ENCODE measurements at regions not wholly inside any gene's neighbourhood (a gene's known extent, or its start where the extent isn't known, plus 50 kb on each side); places are given as distances from the start of the nearest gene placed in this dataset.

DNA sequence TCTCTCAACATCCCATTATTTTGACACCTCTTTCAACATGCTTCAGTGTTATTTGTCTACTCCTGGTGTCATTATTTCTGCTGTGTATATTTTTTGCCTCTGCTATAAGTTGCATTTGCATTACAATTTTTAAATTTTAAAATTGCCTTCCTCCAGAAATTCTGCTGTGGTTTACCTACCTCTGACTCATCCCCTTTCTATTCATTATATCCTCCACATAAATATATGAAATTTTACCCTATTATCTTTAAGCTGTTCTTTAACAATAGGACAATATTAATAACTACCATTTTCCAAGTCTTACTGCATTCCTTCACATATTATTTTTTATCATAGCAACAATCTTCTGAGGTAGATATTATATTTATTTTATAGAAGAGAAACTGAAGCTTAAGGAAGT is 178.1 kb upstream of the NRIP1 start:
- no peaks in the 10 kb centered on the region for H3K36me3 ChIP-seq (ENCODE audit: insufficient read depth, low read length)
- H3K9me3 ChIP-seq (ENCODE audit: low read depth, low read length), result no peaks in the 10 kb centered on the region
- no peak overlapping the region for H3K27ac ChIP-seq
- DNase-seq (ENCODE audit: low read depth, low spot score), result no peak
- H3K4me3 ChIP-seq, result no peak overlapping the region
- H3K9ac ChIP-seq (ENCODE audit: insufficient read length), result no peak overlapping the region
- TF ChIP-seq EZH2 (IDR thresholded peaks at IDR 0.05) (no peak), POLR2AphosphoS5 (IDR thresholded peaks at IDR 0.05; ENCODE audit: borderline replicate concordance, low read depth, low read length) (no peak), FOXP2 (optimal IDR thresholded peaks at IDR 0.05; ENCODE audit: control extremely low read depth, extremely low read length, insufficient read depth) (no peak)

DNA sequence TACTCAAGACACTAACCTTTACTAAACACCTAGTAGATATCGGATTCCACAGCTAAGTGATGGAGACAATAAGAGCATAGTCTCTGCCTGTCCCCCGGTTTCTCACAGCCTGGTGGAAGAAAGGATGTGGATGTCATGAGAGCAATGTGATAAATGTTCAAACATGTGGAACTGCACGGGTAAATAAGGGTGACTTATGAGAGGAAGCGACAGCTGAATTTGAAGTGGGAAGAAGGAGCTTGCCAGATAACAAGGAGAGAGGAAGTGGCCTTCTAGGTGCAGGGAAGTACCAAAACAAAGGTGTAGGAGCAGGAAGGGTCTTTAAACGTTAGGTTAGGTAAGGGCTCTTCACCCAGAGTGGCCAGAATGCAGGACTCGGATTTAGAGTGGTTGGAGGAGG is 178.6 kb upstream of the NRIP1 start:
- Histone ChIP-seq H3K9ac (ENCODE audit: insufficient read length) (no peak overlapping the region), H3K27ac (no peak overlapping the region), H3K9me3 (ENCODE audit: low read depth, low read length) (no peaks in the 10 kb centered on the region), H3K4me3 (no peak overlapping the region), H3K36me3 (ENCODE audit: insufficient read depth, low read length) (no peaks in the 10 kb centered on the region)
- no peak for TF ChIP-seq FOXP2 (optimal IDR thresholded peaks at IDR 0.05; ENCODE audit: control extremely low read depth, extremely low read length, insufficient read depth)
- no peak for TF ChIP-seq EZH2 (IDR thresholded peaks at IDR 0.05)
- no peak for TF ChIP-seq POLR2AphosphoS5 (IDR thresholded peaks at IDR 0.05; ENCODE audit: borderline replicate concordance, low read depth, low read length)
- no peak for DNase-seq (ENCODE audit: low read depth, low spot score)

DNA sequence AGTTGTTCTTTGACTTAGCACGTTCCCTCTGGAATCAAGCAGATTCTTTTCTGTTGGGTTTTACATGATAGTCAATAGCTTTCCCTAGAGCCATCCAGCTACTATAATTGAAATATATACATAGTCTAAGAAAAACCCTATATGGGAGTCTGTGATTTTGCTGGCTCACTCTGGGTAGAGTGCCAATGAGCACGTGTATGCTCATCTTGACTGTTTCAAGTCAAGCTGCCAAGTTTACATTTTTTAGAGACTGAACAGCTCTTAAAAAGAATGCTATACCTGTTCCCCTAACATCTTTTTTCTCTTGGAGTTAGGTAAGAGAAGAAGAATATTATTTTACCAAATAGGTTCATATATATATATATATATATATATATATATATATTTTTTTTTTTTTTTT is 182.8 kb upstream of the NRIP1 start:
- Histone ChIP-seq H3K36me3 (ENCODE audit: insufficient read depth, low read length) (no peaks in the 10 kb centered on the region), H3K9me3 (ENCODE audit: low read depth, low read length) (no peaks in the 10 kb centered on the region), H3K27ac (no peak overlapping the region), H3K9ac (ENCODE audit: insufficient read length) (no peak overlapping the region), H3K4me3 (no peak overlapping the region)
- no peak for TF ChIP-seq FOXP2 (optimal IDR thresholded peaks at IDR 0.05; ENCODE audit: control extremely low read depth, extremely low read length, insufficient read depth)
- no peak for TF ChIP-seq EZH2 (IDR thresholded peaks at IDR 0.05)
- TF ChIP-seq POLR2AphosphoS5 (IDR thresholded peaks at IDR 0.05; ENCODE audit: borderline replicate concordance, low read depth, low read length), result no peak
- DNase-seq (ENCODE audit: low read depth, low spot score), result no peak

DNA sequence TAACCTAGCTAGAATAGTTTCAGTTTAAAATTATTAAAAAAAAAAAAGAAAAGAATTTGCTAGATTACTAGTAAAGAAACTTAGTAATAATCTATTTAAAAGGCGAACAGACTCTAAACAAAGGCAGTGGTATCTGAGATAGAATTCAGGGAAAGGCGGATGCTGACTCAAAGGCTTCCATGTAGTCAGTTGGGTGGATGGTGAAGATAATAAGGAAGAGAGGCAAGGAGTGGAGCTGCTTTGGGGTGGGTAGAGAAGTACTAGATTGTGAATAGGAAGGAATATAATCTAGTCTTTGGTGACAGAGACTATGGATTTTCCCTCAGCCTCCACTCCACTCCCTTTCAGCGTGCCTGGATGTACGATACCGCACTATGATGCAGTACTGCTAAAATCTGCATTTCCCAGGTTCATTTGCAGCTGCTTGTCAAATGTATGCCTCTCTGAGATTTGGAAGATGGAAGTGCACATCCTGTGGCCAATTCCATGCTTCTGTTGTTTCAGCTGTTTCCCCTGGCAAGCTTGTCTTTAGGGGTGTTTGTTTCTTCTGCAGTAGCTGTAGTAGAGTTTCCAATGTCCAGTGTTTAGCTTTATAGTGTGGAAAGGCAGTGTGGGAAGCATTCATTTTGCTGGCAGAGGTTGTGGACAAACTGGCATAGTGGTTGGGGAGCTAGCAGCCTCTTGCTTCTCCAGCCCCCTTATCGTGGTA is 184.6 kb upstream of the NRIP1 start:
- no peak for TF ChIP-seq FOXP2 (optimal IDR thresholded peaks at IDR 0.05; ENCODE audit: control extremely low read depth, extremely low read length, insufficient read depth)
- TF ChIP-seq POLR2AphosphoS5 (IDR thresholded peaks at IDR 0.05; ENCODE audit: borderline replicate concordance, low read depth, low read length), result no peak
- no peak for TF ChIP-seq EZH2 (IDR thresholded peaks at IDR 0.05)
- H3K36me3 ChIP-seq (ENCODE audit: insufficient read depth, low read length), result no peaks in the 10 kb centered on the region
- H3K9ac ChIP-seq (ENCODE audit: insufficient read length), result no peak overlapping the region

DNA sequence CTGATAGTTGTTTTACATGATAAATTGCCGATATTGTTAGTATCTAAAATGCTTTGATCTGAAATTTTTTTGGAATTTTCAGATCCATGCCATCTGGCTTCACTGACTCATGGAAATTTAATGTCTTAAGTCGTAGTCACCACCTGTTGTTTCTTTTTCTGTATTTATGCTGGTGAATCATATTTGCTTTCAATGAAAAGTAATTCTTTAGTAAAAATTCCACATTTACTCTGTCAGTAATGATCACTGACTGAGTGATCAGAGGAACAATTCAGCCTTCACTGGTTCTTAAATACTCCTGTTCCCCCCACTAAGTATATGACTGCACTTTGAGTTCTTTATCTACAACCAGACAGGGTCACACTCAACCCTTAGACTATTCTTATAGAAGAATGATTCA is 185.6 kb upstream of the NRIP1 start:
- Histone ChIP-seq H3K36me3 (ENCODE audit: insufficient read depth, low read length) (no peaks in the 10 kb centered on the region), H3K9me3 (ENCODE audit: low read depth, low read length) (no peaks in the 10 kb centered on the region), H3K4me3 (no peak overlapping the region), H3K9ac (ENCODE audit: insufficient read length) (no peak overlapping the region), H3K27ac (no peak overlapping the region)
- DNase-seq (ENCODE audit: low read depth, low spot score), result no peak
- no peak for TF ChIP-seq EZH2 (IDR thresholded peaks at IDR 0.05)
- no peak for TF ChIP-seq FOXP2 (optimal IDR thresholded peaks at IDR 0.05; ENCODE audit: control extremely low read depth, extremely low read length, insufficient read depth)
- no peak for TF ChIP-seq POLR2AphosphoS5 (IDR thresholded peaks at IDR 0.05; ENCODE audit: borderline replicate concordance, low read depth, low read length)

More for the DNA sequence above, 184.6 kb upstream of the NRIP1 start:
- H3K4me3 ChIP-seq, result no peak overlapping the region
- no peak for DNase-seq (ENCODE audit: low read depth, low spot score)
- H3K9me3 ChIP-seq (ENCODE audit: low read depth, low read length), result no peaks in the 10 kb centered on the region
- no peak overlapping the region for H3K27ac ChIP-seq

DNA sequence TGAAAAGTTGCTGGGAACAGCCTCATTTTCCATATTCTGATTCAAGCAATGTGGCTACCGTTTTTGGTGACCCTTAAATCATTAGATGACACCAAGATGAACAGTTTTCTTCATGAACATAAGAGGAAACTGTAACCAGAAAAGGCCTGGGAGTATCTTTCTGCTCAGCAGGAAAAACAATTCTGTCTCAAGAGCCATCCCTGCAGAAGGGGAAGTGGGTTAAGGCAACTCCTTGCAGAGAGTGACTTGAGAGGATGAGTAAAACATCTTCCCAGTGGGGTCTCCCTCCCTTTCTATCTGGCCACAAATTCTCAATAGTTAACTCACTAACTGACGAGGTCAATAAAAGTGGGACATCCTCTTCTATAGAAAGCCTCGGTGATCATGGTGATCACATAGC is 187.6 kb upstream of the NRIP1 start:
- Histone ChIP-seq H3K36me3 (ENCODE audit: insufficient read depth, low read length) (no peaks in the 10 kb centered on the region), H3K27ac (no peak overlapping the region), H3K9me3 (ENCODE audit: low read depth, low read length) (no peaks in the 10 kb centered on the region), H3K4me3 (no peak overlapping the region), H3K9ac (ENCODE audit: insufficient read length) (no peak overlapping the region)
- DNase-seq (ENCODE audit: low read depth, low spot score), result no peak
- TF ChIP-seq EZH2 (IDR thresholded peaks at IDR 0.05) (no peak), POLR2AphosphoS5 (IDR thresholded peaks at IDR 0.05; ENCODE audit: borderline replicate concordance, low read depth, low read length) (no peak), FOXP2 (optimal IDR thresholded peaks at IDR 0.05; ENCODE audit: control extremely low read depth, extremely low read length, insufficient read depth) (no peak)

DNA sequence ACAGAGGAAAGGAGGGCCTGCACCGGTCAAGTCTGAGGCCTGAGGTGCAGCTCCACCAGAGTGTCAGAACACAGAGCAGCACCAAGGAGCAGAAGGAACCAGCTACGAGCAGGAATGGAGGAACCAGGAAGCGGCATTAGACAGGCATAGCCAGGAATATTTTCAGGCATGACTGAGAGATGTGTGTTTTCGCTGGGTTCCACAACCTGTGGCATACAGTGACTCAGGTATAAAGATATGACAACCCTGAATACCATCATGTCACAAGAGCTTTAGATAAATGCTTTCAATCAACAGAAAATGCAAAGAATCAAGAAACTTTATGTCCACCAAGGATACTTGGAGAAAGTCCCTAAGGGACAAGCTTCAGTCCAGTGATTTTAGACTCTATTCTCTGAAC is 189.3 kb upstream of the NRIP1 start:
- Histone ChIP-seq H3K36me3 (ENCODE audit: insufficient read depth, low read length) (no peaks in the 10 kb centered on the region), H3K9me3 (ENCODE audit: low read depth, low read length) (no peaks in the 10 kb centered on the region), H3K27ac (no peak overlapping the region), H3K9ac (ENCODE audit: insufficient read length) (no peak overlapping the region), H3K4me3 (no peak overlapping the region)
- DNase-seq (ENCODE audit: low read depth, low spot score), result no peak
- TF ChIP-seq FOXP2 (optimal IDR thresholded peaks at IDR 0.05; ENCODE audit: control extremely low read depth, extremely low read length, insufficient read depth) (no peak), EZH2 (IDR thresholded peaks at IDR 0.05) (no peak), POLR2AphosphoS5 (IDR thresholded peaks at IDR 0.05; ENCODE audit: borderline replicate concordance, low read depth, low read length) (no peak)

DNA sequence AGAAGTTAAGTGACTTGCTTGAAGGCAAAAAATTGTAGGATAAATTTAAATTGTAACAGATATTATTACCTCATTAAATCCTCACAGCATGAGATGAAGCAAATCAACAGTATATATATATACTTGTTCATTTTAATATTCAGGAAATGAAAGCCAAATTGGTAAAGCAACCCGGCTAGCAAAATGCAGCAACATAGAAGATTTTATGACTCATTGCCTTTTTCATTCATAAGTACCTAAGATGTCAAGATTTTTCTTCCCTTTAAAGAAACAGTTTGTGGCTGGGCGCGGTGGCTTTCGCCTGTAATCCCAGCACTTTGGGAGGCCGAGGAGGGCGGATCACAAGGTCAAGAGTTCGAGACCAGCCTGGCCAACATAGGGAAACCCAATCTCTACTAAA is 190.5 kb upstream of the NRIP1 start:
- H3K27ac ChIP-seq, result no peak overlapping the region
- H3K36me3 ChIP-seq (ENCODE audit: insufficient read depth, low read length), result no peaks in the 10 kb centered on the region
- no peak overlapping the region for H3K4me3 ChIP-seq
- DNase-seq (ENCODE audit: low read depth, low spot score), result peak; percentile 39
- no peaks in the 10 kb centered on the region for H3K9me3 ChIP-seq (ENCODE audit: low read depth, low read length)
- no peak for TF ChIP-seq FOXP2 (optimal IDR thresholded peaks at IDR 0.05; ENCODE audit: control extremely low read depth, extremely low read length, insufficient read depth)
- no peak for TF ChIP-seq EZH2 (IDR thresholded peaks at IDR 0.05)
- H3K9ac ChIP-seq (ENCODE audit: insufficient read length), result no peak overlapping the region

DNA sequence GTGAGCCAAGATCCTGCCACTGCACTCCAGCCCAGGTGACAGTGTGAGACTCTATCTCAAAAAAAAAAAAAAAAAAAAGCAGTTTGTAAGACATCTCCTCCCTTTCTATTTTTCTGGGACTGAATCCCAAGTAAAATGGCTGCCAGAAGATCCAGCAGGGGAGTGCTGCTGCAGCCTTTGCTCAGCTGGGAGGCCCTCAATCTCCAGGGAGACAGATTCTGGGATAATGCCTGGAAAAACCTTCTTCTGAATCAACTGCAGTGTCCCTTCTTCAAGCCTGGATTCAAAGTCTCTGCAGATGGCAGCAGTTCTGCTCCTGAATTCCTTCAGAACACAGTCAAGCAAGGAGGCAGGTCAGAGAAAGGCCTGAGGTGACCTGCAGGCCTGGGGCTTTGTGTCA is 191.0 kb upstream of the NRIP1 start:
- no peak for TF ChIP-seq EZH2 (IDR thresholded peaks at IDR 0.05)
- no peaks in the 10 kb centered on the region for H3K36me3 ChIP-seq (ENCODE audit: insufficient read depth, low read length)
- DNase-seq (ENCODE audit: low read depth, low spot score), result no peak
- H3K4me3 ChIP-seq, result no peak overlapping the region
- H3K27ac ChIP-seq, result no peak overlapping the region
- H3K9me3 ChIP-seq (ENCODE audit: low read depth, low read length), result no peaks in the 10 kb centered on the region
- H3K9ac ChIP-seq (ENCODE audit: insufficient read length), result no peak overlapping the region

Measured in SK-N-MC (cell line).